Muscle layer of colon (tissue), 2 donors: ENCODE measurements at regions not wholly inside any gene's neighbourhood (a gene's known extent, or its start where the extent isn't known, plus 50 kb on each side); places are given as distances from the start of the nearest gene placed in this dataset.

ENCODE experiments used
- H3K27ac ChIP-seq: one replicate; pipeline ENCODE4 v1.7.0; 2013; ENCODE audit warnings: low read depth, mild to moderate bottlenecking, low read length, moderate library complexity
- H3K27me3 ChIP-seq, 2 donors: one replicate each; pipeline ENCODE4 v1.7.0; 2013; ENCODE audit warnings: low read length in 2 of 2, mild to moderate bottlenecking in 2 of 2; ENCODE audit not compliant: insufficient read depth in 2 of 2, control insufficient read depth in 1 of 2
- H3K36me3 ChIP-seq: one replicate; pipeline ENCODE4 v1.7.0; 2013; ENCODE audit warnings: mild to moderate bottlenecking, low read length; ENCODE audit not compliant: insufficient read depth
- H3K4me1 ChIP-seq: one replicate; pipeline ENCODE4 v1.7.0; 2013; ENCODE audit warnings: mild to moderate bottlenecking, low read length; ENCODE audit not compliant: insufficient read depth
- H3K4me3 ChIP-seq, 2 donors: one replicate each; pipeline ENCODE4 v1.7.0; 2013; ENCODE audit warnings: low read length in 2 of 2, low read depth in 1 of 2, mild to moderate bottlenecking in 1 of 2, moderate library complexity in 1 of 2
- H3K9ac ChIP-seq: one replicate; pipeline ENCODE4 v1.7.0; 2013; ENCODE audit warnings: low read length
- H3K9me3 ChIP-seq: one replicate; pipeline ENCODE4 v1.7.0; 2013; ENCODE audit warnings: mild to moderate bottlenecking, low read length
- donor health status: abdominal sarcoma.
- donor health status: Adenocarcinoma of cecum.

DNA sequence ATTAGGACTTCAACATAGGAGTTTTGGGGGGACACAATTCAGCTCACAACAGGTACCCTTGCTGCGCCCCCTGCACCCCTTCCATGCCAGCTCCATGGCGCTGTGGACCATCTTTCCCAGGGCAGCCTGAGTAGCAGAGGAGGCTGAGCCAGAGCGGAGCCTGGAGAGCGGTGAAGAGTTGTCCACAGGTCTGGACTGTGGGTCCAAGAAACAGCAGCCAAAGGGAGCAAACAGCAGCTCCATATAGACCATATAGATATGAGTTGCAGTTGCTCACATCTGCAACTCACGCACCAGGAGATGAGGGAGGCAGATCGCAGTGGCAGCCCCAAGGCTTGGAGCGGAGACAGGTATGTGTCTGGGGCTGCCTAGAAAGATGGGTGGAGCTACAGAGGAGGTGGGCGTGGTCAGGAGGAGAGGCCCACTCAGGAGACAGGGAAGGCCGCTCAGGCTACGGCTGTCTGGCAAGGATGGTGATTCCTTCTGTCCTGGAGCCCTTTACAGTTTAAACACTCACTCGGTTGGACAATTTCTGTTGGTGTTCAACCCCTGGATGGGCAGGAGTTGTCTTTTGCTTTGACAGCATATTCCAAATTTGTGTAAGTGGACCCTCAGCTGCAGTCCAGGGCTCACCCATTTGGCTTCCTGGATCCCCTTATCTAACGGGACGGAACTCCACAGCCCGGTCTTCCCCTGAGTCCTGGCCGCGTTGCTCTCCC is 155.1 kb downstream of the LPIN1 start:
- no peaks in the 10 kb centered on the region for H3K4me1 ChIP-seq
- H3K9me3 ChIP-seq: no peaks in the 10 kb centered on the region
- H3K36me3 ChIP-seq: no peaks in the 10 kb centered on the region
- no peak overlapping the region for H3K4me3 ChIP-seq
- no peaks in the 10 kb centered on the region for H3K27me3 ChIP-seq
- H3K27ac ChIP-seq: no peak overlapping the region
- no peak overlapping the region for H3K9ac ChIP-seq

DNA sequence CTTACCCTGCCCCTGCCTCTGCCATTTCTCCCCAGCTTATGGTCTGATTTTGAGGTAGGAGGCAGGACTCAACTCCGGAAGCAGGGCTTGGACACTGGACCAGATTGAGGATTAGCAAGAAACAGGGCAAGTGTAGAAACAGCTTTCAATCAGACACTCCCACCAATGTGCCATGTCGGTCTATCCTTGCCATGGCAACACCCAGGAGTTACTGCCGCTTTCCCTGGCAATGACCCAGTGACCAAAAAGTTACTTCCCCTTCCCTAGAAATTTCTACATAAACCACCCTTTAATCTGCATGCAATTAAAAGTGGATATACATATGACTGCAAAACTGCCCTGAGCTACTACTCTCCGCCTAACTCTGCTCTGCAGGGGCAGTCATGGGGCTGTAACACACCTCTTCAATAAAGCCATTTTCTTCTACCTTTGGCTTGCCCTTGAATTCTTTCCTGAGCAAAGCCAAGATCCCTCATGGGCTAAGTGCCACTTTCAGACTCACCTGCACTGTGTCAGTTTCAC is 156.7 kb downstream of the LPIN1 start:
- Histone ChIP-seq H3K9me3 (no peaks in the 10 kb centered on the region), H3K4me1 (no peaks in the 10 kb centered on the region), H3K27ac (no peak overlapping the region), H3K4me3 (no peak overlapping the region), H3K36me3 (no peaks in the 10 kb centered on the region), H3K27me3 (no peaks in the 10 kb centered on the region), H3K9ac (no peak overlapping the region)

DNA sequence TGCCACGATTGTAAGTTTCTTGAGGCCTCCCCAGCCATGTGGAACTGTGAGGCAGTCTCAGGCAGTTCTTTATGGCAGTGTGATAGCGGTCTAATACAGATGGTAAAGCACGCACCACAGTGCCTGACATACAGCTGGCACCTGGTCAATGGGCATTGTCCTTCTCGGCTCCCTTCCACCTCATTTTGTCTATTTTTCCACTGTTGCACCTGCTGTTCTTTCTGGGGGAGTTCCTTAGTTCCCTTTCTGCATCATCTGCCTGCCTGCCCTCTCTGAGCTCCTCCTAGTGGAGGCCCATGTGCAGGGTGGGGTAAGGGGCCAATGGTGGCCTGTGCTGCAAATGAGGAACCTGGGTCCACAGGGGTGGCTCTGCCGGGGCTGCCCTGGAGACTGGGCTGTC is 157.6 kb downstream of the LPIN1 start:
- H3K27ac ChIP-seq: no peak overlapping the region
- H3K9ac ChIP-seq: no peak overlapping the region
- no peaks in the 10 kb centered on the region for H3K9me3 ChIP-seq
- H3K36me3 ChIP-seq: no peaks in the 10 kb centered on the region
- no peak overlapping the region for H3K4me3 ChIP-seq
- no peaks in the 10 kb centered on the region for H3K4me1 ChIP-seq
- no peaks in the 10 kb centered on the region for H3K27me3 ChIP-seq

DNA sequence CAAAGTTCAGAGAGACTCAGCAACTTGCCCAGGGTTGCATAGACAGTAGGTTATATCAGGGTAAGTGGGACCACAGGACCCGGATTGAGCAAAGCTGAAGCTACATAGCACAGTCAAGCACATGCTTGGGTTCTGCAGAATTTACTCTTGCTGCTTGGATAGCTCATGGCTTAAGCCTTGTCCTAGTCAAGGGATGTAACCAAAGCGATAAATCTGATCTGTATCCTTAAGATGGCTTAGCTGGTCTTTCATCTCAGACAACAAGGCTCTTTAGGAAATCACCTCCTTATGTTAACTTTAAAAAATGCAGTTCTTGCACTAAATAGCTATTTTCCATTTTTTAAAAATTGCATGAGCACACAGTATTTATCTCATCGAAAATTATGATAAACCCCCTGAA is 158.5 kb downstream of the LPIN1 start:
- no peaks in the 10 kb centered on the region for H3K27me3 ChIP-seq
- H3K36me3 ChIP-seq: no peaks in the 10 kb centered on the region
- no peak overlapping the region for H3K27ac ChIP-seq

DNA sequence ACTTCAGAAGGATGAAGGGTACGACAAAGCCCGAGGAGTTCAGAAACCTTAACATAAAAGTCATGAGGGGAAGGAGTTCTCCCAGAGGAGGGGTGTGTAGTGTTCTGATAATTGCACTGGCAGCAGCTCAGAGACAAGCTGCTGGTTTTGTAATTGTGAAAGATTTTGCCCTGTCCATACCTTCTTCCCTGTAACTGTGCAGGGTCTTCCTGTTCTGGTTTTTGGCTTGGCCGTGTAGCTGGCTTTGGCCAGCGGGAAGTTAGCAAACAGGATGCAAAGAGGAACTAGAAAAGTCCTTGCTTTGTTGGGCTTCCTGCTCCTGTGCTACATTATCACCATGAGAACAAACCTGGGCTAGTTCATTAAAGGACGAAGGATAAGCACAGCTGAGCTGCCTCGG is 160.8 kb downstream of the LPIN1 start:
- H3K9ac ChIP-seq: no peak overlapping the region
- no peak overlapping the region for H3K27ac ChIP-seq
- no peaks in the 10 kb centered on the region for H3K27me3 ChIP-seq
- no peaks in the 10 kb centered on the region for H3K36me3 ChIP-seq
- no peaks in the 10 kb centered on the region for H3K9me3 ChIP-seq
- H3K4me3 ChIP-seq: no peak overlapping the region
- H3K4me1 ChIP-seq: no peaks in the 10 kb centered on the region

More for the DNA sequence above, 158.5 kb downstream of the LPIN1 start:
- Histone ChIP-seq H3K4me3 (no peak overlapping the region), H3K9ac (no peak overlapping the region), H3K9me3 (no peaks in the 10 kb centered on the region), H3K4me1 (no peaks in the 10 kb centered on the region)

DNA sequence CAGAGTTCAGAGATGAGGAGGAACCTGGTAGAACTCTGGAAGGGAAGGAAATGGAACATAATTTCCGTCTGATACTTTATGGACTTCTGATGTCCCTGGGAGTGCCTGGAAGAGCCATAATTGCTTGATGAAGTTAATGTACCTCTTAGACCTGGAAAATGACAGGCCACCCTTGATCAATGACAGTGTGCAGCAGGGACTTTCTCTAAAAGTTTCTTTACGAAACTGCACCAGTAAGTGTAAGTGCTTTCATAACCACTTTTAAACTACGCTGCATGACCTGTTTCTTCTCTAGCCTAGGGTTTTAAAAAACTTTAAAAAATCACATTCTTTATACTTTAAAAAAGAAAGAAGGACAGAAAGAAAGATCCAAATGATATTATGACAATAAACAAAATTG is 164.5 kb downstream of the LPIN1 start:
- H3K9ac ChIP-seq: no peak overlapping the region
- no peak overlapping the region for H3K4me3 ChIP-seq
- no peaks in the 10 kb centered on the region for H3K9me3 ChIP-seq
- H3K27me3 ChIP-seq: no peaks in the 10 kb centered on the region
- H3K4me1 ChIP-seq: no peaks in the 10 kb centered on the region
- no peaks in the 10 kb centered on the region for H3K36me3 ChIP-seq
- no peak overlapping the region for H3K27ac ChIP-seq

DNA sequence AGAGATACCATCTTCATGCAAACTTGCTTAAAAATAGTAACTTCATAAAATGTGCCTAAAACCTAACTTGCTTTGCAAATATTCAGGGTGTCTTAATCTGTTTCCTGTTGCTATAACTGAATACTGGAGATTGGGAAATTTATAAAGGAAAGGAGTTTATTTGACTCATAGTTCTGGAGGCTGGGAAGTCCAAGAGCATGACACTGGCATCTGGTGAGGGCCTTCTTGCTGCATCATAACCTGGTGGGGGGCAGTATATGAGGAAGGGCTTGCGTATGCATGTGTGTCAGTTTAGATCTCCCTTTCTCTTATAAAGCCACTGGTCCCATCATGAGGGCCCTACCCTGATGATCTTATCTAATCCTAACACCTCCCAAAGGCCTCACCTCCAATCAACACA is 166.5 kb downstream of the LPIN1 start:
- no peaks in the 10 kb centered on the region for H3K36me3 ChIP-seq
- no peak overlapping the region for H3K9ac ChIP-seq
- H3K27ac ChIP-seq: no peak overlapping the region

DNA sequence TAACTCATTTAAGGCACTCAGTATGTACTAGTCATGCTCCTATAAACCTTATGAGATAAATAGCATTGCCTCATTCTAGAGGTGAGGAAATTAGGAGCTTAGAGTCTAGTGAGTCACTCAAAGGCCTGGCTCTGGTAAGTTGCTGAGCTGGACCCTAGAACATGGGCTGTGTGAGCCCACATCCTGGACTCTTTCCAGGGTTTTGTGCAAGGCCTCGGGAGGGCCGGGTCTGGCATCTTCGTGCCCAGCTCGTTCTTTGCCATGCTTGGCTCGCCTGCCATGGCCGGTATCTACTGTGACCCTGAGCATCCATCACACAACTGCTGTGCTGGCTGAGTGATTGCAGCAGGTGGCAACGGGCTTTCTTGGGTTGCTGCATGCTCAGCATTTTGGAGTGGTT is 168.0 kb downstream of the LPIN1 start:
- no peak overlapping the region for H3K4me3 ChIP-seq
- no peaks in the 10 kb centered on the region for H3K9me3 ChIP-seq
- no peaks in the 10 kb centered on the region for H3K4me1 ChIP-seq
- no peak overlapping the region for H3K9ac ChIP-seq
- H3K36me3 ChIP-seq: no peaks in the 10 kb centered on the region
- no peak overlapping the region for H3K27ac ChIP-seq
- no peaks in the 10 kb centered on the region for H3K27me3 ChIP-seq

More for the DNA sequence above, 166.5 kb downstream of the LPIN1 start:
- H3K4me3 ChIP-seq: no peak overlapping the region
- no peaks in the 10 kb centered on the region for H3K4me1 ChIP-seq
- no peaks in the 10 kb centered on the region for H3K27me3 ChIP-seq
- no peaks in the 10 kb centered on the region for H3K9me3 ChIP-seq

DNA sequence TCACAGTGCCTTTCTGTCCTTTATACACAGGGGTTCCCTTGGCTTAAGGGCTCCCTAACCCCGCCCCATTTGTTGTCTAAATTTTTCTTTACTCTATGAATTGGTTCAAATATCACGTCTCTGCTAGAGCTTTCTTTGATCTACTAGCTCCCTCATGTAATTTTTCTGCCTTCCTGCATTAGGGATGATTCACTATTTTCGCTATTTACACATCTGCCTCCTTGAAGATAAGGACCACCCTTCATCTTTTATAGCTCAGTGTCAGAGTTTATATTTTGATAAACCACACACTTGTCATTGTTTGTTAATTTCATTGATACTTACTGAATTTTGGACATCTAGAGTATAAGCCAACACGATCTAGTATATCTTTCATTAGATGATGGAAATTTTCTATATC is 169.2 kb downstream of the LPIN1 start:
- H3K36me3 ChIP-seq: no peaks in the 10 kb centered on the region
- no peaks in the 10 kb centered on the region for H3K9me3 ChIP-seq
- H3K9ac ChIP-seq: no peak overlapping the region
- H3K4me3 ChIP-seq: no peak overlapping the region
- H3K27ac ChIP-seq: no peak overlapping the region
- H3K27me3 ChIP-seq: no peaks in the 10 kb centered on the region
- no peaks in the 10 kb centered on the region for H3K4me1 ChIP-seq

DNA sequence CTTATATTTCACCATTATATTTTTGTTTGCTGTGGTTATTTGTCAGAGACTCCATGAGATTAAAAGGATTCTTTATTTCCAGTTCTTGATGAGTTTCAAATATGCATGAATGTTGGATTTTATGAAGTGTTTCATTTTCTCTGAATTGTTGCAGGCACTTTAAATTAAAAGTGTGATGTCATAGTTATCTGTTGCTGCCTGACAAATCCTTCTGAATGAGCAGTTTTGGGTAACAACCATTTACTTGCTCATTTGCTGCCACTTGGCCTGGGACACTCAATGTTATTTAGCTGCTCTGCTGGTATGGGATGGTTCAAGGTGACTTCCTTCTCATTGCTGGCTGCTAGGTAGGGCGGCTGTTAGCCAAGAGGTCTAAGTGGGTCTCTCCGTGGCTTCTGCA is 173.5 kb downstream of the LPIN1 start:
- Histone ChIP-seq H3K4me3 (no peak overlapping the region), H3K36me3 (no peaks in the 10 kb centered on the region), H3K9me3 (no peaks in the 10 kb centered on the region), H3K4me1 (no peaks in the 10 kb centered on the region), H3K9ac (no peak overlapping the region), H3K27me3 (no peaks in the 10 kb centered on the region), H3K27ac (no peak overlapping the region)

DNA sequence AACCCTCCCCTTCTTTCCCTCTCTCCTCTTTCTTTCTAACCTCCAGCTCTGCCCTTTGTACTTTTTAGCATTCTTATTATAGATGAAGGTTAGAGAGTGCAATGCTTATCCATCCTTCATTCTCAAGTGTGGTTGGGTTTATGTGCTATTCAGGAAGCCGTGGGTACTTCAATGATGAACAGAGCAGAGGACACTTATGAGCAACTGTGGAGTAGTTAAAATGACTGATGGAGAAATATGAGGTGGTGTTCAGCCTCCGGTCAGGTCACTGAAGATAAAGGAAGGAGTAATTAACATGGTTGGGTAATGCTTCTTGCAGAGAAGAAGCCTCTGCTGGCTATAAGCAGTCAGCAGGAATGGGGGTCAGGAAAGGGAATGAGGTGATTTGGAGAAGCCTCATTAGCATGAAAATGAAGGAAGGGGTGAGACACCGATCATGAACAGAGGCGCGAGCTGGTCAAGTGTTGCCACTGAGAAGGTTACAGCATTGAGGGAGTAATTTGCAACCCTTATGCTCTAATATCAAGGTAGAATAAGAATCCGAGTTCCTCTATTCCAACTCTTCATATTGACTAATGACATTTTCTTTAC is 174.7 kb downstream of the LPIN1 start:
- H3K9me3 ChIP-seq: no peaks in the 10 kb centered on the region
- H3K4me1 ChIP-seq: no peaks in the 10 kb centered on the region
- no peak overlapping the region for H3K27ac ChIP-seq
- no peak overlapping the region for H3K4me3 ChIP-seq
- H3K27me3 ChIP-seq: no peaks in the 10 kb centered on the region
- H3K36me3 ChIP-seq: no peaks in the 10 kb centered on the region
- H3K9ac ChIP-seq: no peak overlapping the region

DNA sequence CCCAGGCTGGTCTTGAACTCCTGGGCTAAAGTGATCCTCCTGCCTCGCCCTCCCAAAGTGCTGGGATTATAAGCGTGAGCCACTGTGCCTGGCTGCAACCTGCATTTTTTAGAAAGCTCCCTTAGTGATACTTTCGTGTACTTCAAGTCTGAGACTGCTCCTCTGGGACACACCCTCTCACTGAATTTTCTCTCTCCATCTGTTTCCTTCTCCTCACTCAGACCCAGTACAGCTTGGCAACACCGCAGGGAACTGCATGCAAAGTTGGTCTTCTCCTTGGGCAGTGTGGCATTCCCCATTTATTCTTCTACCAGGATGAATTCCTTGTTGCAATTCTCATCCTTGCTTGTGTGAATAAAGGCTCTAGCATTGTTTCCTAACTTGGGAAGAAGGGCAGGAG is 175.9 kb downstream of the LPIN1 start:
- Histone ChIP-seq H3K4me3 (no peak overlapping the region), H3K27me3 (no peaks in the 10 kb centered on the region), H3K36me3 (no peaks in the 10 kb centered on the region), H3K9me3 (no peaks in the 10 kb centered on the region), H3K27ac (no peak overlapping the region), H3K9ac (no peak overlapping the region), H3K4me1 (no peaks in the 10 kb centered on the region)
